NCI-H2029 (cell line): ENCODE measurements at regions not wholly inside any gene's neighbourhood (a gene's known extent, or its start where the extent isn't known, plus 50 kb on each side); places are given as distances from the start of the nearest gene placed in this dataset.

Experiments
- DNase-seq: peaks from one replicate; lab custom pipeline; 2025; lab: John Stamatoyannopoulos, UW

GRCh38 chr14:49527221-49527620 is 59.0 kb downstream of the RPS29 start:
- no peak for DNase-seq

- DNase-seq = no peak
Observed at GRCh38 chr14:49526101-49526500, 60.1 kb downstream of the RPS29 start.

GRCh38 chr14:49516286-49516685 is 69.9 kb downstream of the RPS29 start:
- no peak for DNase-seq

GRCh38 chr14:49512571-49512970 is 73.6 kb downstream of the RPS29 start:
- DNase-seq = no peak

DNA sequence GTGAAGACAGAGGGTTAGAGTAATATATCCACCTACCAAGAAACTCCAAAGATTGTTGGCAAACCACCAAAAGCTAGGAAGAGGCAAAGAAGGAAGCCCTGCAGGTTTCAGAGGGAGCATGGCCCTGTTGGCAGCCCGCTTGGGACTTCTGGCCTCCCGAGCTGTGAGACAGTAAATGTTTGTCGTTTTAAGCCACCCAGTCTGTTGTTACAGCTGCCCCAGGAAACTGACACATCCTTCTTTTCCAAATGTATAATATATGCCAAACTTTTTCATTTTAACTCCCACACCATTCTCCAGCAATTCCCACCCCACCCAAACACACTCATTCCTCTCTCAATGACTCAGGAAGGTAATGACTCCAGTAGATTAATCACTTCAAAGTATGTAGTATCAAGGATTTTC is 74.0 kb downstream of the RPS29 start:
- DNase-seq = no peak

- DNase-seq = no peak
Observed at GRCh38 chr14:49508124-49508523, 78.1 kb downstream of the RPS29 start.

GRCh38 chr14:49506650-49507049 is 79.5 kb downstream of the RPS29 start:
- DNase-seq = no peak

GRCh38 chr14:49505041-49505766 is 81.0 kb downstream of the RPS29 start:
- DNase-seq = no peak

- DNase-seq = peak; percentile 75
Observed at GRCh38 chr14:49497725-49498348, 88.3 kb downstream of the RPS29 start.

DNA sequence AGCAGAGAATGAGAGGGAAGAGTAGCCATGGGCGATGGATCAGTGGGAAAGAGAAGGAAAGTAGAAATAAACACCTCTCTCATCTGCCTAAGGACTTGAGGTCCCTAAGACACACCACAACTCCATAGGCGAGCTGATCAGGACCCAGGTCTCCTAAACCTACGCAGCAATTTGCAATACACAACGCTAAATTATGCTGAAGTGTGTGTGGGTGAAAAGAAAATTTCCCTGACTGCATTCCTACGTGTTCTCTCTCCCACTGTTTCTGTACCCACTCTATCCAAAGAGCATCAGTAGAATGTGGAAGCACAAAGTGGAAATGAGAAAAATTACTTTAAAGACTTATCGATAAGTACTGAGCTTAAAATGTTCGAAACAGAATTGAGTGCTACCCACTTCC is 88.9 kb downstream of the RPS29 start:
- no peak for DNase-seq

DNA sequence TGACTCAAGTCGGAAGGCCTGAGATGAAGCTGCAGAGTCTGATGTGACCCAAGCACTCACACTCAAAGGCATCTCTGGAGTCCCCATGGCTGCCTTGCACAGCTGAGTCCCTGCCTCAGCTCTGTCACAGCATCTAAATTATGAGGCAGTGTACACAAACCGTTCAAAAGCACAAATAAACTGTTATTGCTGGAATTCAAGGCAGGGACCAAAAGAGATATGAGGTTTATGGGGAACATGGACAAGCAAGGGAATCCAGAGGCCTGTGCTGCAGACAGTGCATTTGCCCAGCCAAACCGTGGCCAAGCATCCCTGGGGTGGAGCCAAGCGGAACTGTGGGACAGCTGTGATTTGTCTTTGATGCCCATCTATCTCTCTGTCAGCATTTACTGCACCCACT is 91.3 kb downstream of the RPS29 start:
- DNase-seq = no peak

DNA sequence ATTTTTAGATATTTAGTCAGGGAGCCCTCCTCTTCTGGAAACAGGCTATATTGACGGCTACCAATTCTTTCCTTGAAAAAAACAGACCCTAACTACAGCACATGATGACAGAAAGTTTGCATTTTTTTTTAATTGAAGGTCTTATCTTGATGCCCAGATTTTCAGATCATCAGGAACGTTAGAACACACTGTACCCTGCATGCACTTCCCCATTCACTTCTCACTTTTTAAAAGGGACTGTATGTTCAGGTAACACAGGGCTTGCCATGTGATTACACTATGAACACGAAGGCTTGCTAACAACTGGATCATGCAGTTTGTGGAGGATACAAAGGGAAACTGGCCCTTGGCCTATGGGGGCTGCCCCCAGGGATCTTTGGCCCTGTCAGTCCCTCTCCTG is 92.6 kb downstream of the RPS29 start:
- no peak for DNase-seq

DNA sequence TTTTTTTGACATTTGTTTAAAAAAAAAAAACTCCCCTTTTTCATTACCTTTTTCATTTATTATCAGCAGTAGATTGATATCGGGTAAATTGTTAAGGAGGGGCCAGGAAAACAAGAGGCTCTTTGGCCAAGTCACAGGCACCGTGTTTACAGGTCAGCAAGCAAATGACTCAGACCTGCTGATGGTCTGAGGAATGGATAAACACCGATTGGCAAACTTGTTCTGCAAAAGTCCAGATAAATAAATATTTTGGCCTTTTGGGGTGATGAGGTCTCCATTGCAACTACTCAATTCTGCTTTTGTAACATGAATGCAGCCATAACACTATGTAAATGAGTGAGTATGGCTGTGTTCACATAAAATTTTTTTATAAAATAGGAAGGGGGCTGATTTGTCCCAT is 94.0 kb downstream of the RPS29 start:
- no peak for DNase-seq

GRCh38 chr14:49489341-49489740 is 96.8 kb downstream of the RPS29 start:
- no peak for DNase-seq

- DNase-seq = no peak
Observed at GRCh38 chr14:49487238-49487637, 98.9 kb downstream of the RPS29 start.

DNA sequence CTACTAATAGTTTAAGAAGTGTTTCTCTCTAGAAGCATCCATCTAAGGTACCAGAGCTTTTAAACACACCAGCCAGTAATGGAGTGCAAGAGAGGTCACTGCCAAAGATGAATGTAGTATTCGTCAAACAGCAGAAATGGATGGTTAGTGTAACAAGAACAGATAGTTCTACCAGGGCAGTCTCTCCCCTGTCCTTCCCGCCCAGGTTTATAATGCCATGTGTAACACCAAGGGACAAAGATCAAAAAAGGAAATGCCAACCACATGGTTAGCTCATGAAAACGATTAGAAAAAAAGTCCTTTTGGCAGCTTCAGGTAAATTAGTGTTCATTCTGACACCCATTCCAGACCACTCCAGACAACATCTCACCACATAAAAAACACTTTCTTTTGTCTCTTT is 100.9 kb downstream of the RPS29 start:
- DNase-seq = no peak

DNA sequence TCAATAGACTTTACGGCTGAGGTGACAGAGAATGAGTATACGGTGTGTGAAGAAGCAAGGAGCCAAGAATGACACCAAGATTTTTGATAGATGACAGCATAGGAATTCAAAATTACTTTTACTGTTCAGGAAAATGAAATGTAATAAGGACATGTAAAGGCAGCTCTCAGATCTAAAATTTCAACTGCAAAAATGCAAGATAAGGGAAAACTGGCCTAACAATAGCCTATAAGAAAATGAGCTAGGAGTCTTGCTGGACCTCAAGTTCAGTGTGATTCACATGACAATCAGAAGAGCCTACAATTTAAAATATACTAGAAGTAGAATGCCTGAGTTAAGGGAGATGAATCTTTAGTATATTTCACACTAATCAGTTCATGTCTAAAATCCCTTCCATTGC is 102.0 kb downstream of the RPS29 start:
- DNase-seq = no peak

- DNase-seq = no peak
Observed at GRCh38 chr14:49483268-49483667, 102.9 kb downstream of the RPS29 start.

GRCh38 chr14:49480979-49481498 is 105.1 kb downstream of the RPS29 start:
- no peak for DNase-seq

DNA sequence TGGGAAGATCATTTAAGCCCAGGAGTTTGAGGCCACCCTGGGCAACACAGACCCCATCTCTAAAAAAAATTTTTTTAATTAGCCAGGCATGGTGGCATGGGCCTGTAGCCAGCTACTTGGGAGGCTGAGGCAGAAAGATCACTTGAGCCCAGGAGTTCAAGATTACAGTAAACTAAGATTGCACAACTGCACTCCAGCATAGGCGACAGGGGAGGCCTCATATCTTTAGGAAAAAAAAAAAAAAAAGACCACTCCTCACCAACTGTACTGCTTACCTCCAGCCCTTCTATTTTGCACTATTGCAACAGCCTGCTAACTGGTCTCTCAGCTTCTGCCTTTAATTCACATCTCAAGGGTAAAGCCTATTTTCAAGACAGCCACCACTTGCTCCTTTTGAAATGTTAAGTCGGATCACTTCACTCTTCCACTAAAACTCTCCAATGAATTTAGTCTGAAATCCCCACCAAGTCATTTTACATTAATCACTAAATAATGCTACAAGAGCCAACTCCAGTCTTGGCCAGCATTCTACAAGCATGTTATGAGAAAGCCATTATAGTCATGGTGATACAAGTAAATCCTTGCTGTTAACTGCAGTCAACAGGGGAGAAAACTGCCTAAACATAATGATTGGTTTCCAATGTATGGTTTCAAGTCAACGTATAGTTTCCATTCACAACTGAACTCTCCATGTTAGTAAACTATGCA is 106.0 kb downstream of the RPS29 start:
- no peak for DNase-seq

GRCh38 chr14:49479432-49479831 is 106.7 kb downstream of the RPS29 start:
- no peak for DNase-seq

- DNase-seq = no peak
Observed at GRCh38 chr14:49478784-49479183, 107.4 kb downstream of the RPS29 start.

DNA sequence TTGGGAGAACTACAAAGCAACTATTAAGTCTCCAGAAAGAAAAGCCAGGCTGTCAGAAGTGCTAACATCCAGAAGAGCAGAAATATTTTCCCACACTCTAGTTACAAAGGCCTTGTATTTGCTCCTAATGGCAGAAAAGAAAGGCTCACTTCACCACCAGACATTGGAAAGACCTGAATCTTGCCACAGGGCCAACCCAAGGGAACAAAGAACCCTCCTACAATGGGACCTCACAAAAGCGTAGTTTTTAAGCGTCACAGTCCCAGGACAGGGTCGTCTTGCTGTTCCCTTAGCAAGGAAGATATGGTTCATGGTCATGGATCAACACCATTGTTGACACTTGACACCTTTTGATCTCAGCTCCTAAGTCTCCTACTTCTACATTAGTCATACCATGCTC is 119.1 kb downstream of the RPS29 start:
- no peak for DNase-seq
